Adrenal gland (tissue), 9 donors: ENCODE measurements at regions not wholly inside any gene's neighbourhood (a gene's known extent, or its start where the extent isn't known, plus 50 kb on each side); places are given as distances from the start of the nearest gene placed in this dataset.

Source experiments
- DNase-seq, 7 donors: peaks; one replicate each; pipeline ENCODE4 v3.0.0-alpha.2; 2019 to 2020
- H3K27ac ChIP-seq, 5 donors: fragments of 200-600 bp; sonication (generic) in 4 of 5; 1 replicate in 3 of 5; 2 replicates in 2 of 5; pipeline versions ENCODE4 v1.5.1 to v1.8.0; 2016 to 2020; ENCODE audit warnings: mild to moderate bottlenecking in 1 of 5
- H3K27me3 ChIP-seq: fragments of 200-600 bp; 2 replicates; pipeline ENCODE4 v1.8.0; 2021
- H3K36me3 ChIP-seq, 2 donors: fragments of 200-600 bp; replicated peaks in 1 of 2; 1 replicate in 1 of 2; 2 replicates in 1 of 2; pipeline versions ENCODE4 v1.5.1 to v1.8.0; 2018 to 2022
- H3K4me1 ChIP-seq, 2 donors: fragments of 200-600 bp; replicated peaks in 1 of 2; 1 replicate in 1 of 2; 2 replicates in 1 of 2; pipeline versions ENCODE4 v1.5.1 to v1.8.0; 2018 to 2021
- H3K4me3 ChIP-seq, 4 donors: fragments of 200-600 bp; sonication (generic) in 3 of 4; one replicate each; pipeline ENCODE4 v1.5.1; 2016 to 2018
- H3K9me3 ChIP-seq, 3 donors: fragments of 200-600 bp; sonication (generic) in 1 of 3; replicated peaks in 1 of 3; 1 replicate in 2 of 3; 2 replicates in 1 of 3; pipeline versions ENCODE4 v1.5.1 to v1.8.0; 2016 to 2021
- CTCF ChIP-seq, 6 experiments: fragments of 450-650 bp in 4 of 6; fragments of 200-600 bp in 2 of 6; sonication (generic) in 1 of 6; IDR thresholded peaks; 1 replicate in 5 of 6; 2 replicates in 1 of 6; pipeline versions ENCODE4 v1.5.1 to v1.8.0; 2016 to 2021; ENCODE audit warnings: antibody characterized with exemption in 6 of 6, mild to moderate bottlenecking in 2 of 6, moderate library complexity in 1 of 6
- POLR2A ChIP-seq, 2 donors: fragments of 450-650 bp; IDR thresholded peaks; one replicate each; pipeline ENCODE4 v1.6.1; 2017; ENCODE audit warnings: antibody characterized with exemption in 2 of 2, mild to moderate bottlenecking in 2 of 2, moderate library complexity in 1 of 2
- whole genome bisulfite sequencing, 4 donors: extraction: QIAGEN DNeasy Blood & Tissue Kit in 2 of 4; methylation state at CpG; one replicate each; pipeline versions ENCODE4 v1.1.5 to v1.1.7; 2013 to 2017; 5-methylcytosine and 5-hydroxymethylcytosine counted together
- intact Hi-C, 2 donors: fragments of 100-400 bp; cut with DNase I; formaldehyde crosslinking; loops; one replicate each; pipeline versions ENCODE4 v1.14.1 to v1.15.0; 2022 to 2023
- donor health status: healthy with polysubstance abuse.
- donor health status: Bipolar disorder and iron deficiency.
- donor health status: DM: yes; HTN: yes; CAD: no.
- donor health status: DM: no; HTN: no; CAD: no.
- donor health status: DM: no; HTN: no; CAD: no.

- DNase-seq: no peak
- Histone ChIP-seq H3K9me3 (no peaks in the 10 kb centered on the region), H3K4me1 (no peaks in the 10 kb centered on the region), H3K27ac (no peak overlapping the region), H3K4me3 (no peak overlapping the region), H3K27me3 (no peaks in the 10 kb centered on the region), H3K36me3 (no peaks in the 10 kb centered on the region)
- WGBS, 4 donors: 50 to 66% (median 53%) methylated on average over 5 of the region's 5 CpGs
- TF ChIP-seq POLR2A (IDR thresholded peaks at IDR 0.05) (no peak), CTCF (IDR thresholded peaks at IDR 0.05) (no peak)
- intact Hi-C loops: no loop called here
Observed at GRCh38 chr2:235206980-235207579, 255.3 kb downstream of the SH3BP4 start.

- TF ChIP-seq CTCF (IDR thresholded peaks at IDR 0.05) (no peak), POLR2A (IDR thresholded peaks at IDR 0.05) (no peak)
- Histone ChIP-seq H3K36me3 (no peaks in the 10 kb centered on the region), H3K9me3 (no peaks in the 10 kb centered on the region), H3K27ac (no peak overlapping the region), H3K4me1 (no peaks in the 10 kb centered on the region), H3K27me3 (no peaks in the 10 kb centered on the region), H3K4me3 (no peak overlapping the region)
- intact Hi-C loops: no loop called here
- DNase-seq: no peak
- 21 to 39% (median 25%) methylated on average over 2 of the region's 2 CpGs for WGBS, 4 donors
Observed at GRCh38 chr2:235211056-235211455, 259.2 kb downstream of the SH3BP4 start.

GRCh38 chr2:235212501-235213158, 260.8 kb downstream of the SH3BP4 start:
- no peaks in the 10 kb centered on the region for H3K9me3 ChIP-seq
- H3K27ac ChIP-seq: no peak overlapping the region
- H3K27me3 ChIP-seq: no peaks in the 10 kb centered on the region
- no peaks in the 10 kb centered on the region for H3K4me1 ChIP-seq
- intact Hi-C loops: no loop called here
- whole genome bisulfite sequencing, 4 donors: 65 to 73% (median 70%) methylated on average over 5 of the region's 5 CpGs
- H3K36me3 ChIP-seq: no peaks in the 10 kb centered on the region
- DNase-seq: no peak
- no peak for TF ChIP-seq CTCF (IDR thresholded peaks at IDR 0.05)
- TF ChIP-seq POLR2A (IDR thresholded peaks at IDR 0.05): no peak
- H3K4me3 ChIP-seq: no peak overlapping the region

GRCh38 chr2:235215248-235215647, 263.4 kb downstream of the SH3BP4 start:
- 72 to 84% (median 78%) methylated on average over 5 of the region's 5 CpGs for WGBS, 4 donors
- Histone ChIP-seq H3K4me3 (no peak overlapping the region), H3K36me3 (no peaks in the 10 kb centered on the region), H3K9me3 (no peaks in the 10 kb centered on the region), H3K27me3 (no peaks in the 10 kb centered on the region), H3K27ac (no peak overlapping the region), H3K4me1 (no peaks in the 10 kb centered on the region)
- TF ChIP-seq CTCF (IDR thresholded peaks at IDR 0.05): no peak
- TF ChIP-seq POLR2A (IDR thresholded peaks at IDR 0.05): no peak
- no peak for DNase-seq
- intact Hi-C loops: no loop called here
